IMR-90 (cell line): ENCODE measurements at regions not wholly inside any gene's neighbourhood (a gene's known extent, or its start where the extent isn't known, plus 50 kb on each side); places are given as distances from the start of the nearest gene placed in this dataset.

Experiments used
- ATAC-seq: fragments of 200-7000 bp; cut with Tn5 transposase; 2 replicates; pipeline ENCODE4 v1.9.1; 2020; ENCODE audit warnings: low read depth, mild to moderate bottlenecking, moderate library complexity
- BruUV-seq: library from RNA; stranded (reverse); fragments of 400-500 nt; replicated peaks from 2 replicates; lab custom pipeline; 2021; lab: Mats Ljungman, UMichigan
- CTCF ChIA-PET: fragments of 300-600 bp; formaldehyde crosslinking; extraction: SDS; loops from one replicate; lab custom pipeline; 2021; ENCODE audit warnings: antibody characterized with exemption; lab: Yijun Ruan, JAX
- POLR2A ChIA-PET: fragments of 300-600 bp; sonication (Branson Sonifier 250); formaldehyde crosslinking; loops from one replicate; lab custom pipeline; 2022; ENCODE audit warnings: antibody characterized with exemption; ENCODE audit not compliant: unreplicated experiment; lab: Charles Lee
- DNase-seq: peaks from one replicate; pipeline ENCODE4 v3.0.0; 2013
- H2AFZ ChIP-seq: replicated peaks from 2 replicates; pipeline ENCODE3; 2013; ENCODE audit warnings: low read length, mild to moderate bottlenecking; ENCODE audit not compliant: poor library complexity
- H2AK5ac ChIP-seq: 2 replicates; pipeline ENCODE4 v1.6.1; 2013; ENCODE audit warnings: low read depth, low read length, inconsistent platforms
- H2AK9ac ChIP-seq: replicated peaks from 2 replicates; pipeline ENCODE3; 2013; ENCODE audit warnings: mild to moderate bottlenecking, low read depth, low read length, moderate library complexity; ENCODE audit not compliant: poor library complexity
- H2BK120ac ChIP-seq: 2 replicates; pipeline ENCODE4 v1.6.1; 2013; ENCODE audit warnings: low read depth, low read length, inconsistent platforms
- H2BK15ac ChIP-seq: 3 replicates; pipeline ENCODE4 v1.6.1; 2013; ENCODE audit warnings: low read depth, low read length, inconsistent platforms
- H2BK20ac ChIP-seq: 2 replicates; pipeline ENCODE4 v1.6.1; 2013; ENCODE audit warnings: low read depth, mild to moderate bottlenecking, inconsistent platforms, low read length, moderate library complexity
- H2BK5ac ChIP-seq: 2 replicates; pipeline ENCODE4 v1.6.1; 2013; ENCODE audit warnings: mild to moderate bottlenecking, low read depth, low read length, inconsistent platforms; ENCODE audit not compliant: poor library complexity, severe bottlenecking
- H3K14ac ChIP-seq: replicated peaks from 2 replicates; pipeline ENCODE4 v1.6.1; 2013; ENCODE audit warnings: low read depth, low read length, inconsistent platforms
- H3K18ac ChIP-seq: 2 replicates; pipeline ENCODE4 v1.6.1; 2013; ENCODE audit warnings: low read depth, low read length, control low read depth
- H3K23ac ChIP-seq: 2 replicates; pipeline ENCODE4 v1.6.1; 2013; ENCODE audit warnings: low read depth, low read length, inconsistent platforms
- H3K27ac ChIP-seq: 2 replicates; pipeline ENCODE4 v1.5.1; 2013; ENCODE audit warnings: mild to moderate bottlenecking, control low read depth, low read length; ENCODE audit not compliant: insufficient read depth
- H3K27me3 ChIP-seq: 2 replicates; pipeline ENCODE4 v1.6.1; 2013; ENCODE audit warnings: low read length; ENCODE audit not compliant: control insufficient read depth, insufficient read depth
- H3K36me3 ChIP-seq: 2 replicates; pipeline ENCODE4 v1.6.1; 2013; ENCODE audit warnings: low read length, mixed read lengths; ENCODE audit not compliant: control insufficient read depth, insufficient read depth
- H3K4ac ChIP-seq: 2 replicates; pipeline ENCODE4 v1.6.1; 2013; ENCODE audit warnings: low read depth, low read length, inconsistent platforms
- H3K4me1 ChIP-seq: 2 replicates; pipeline ENCODE4 v1.6.1; 2013; ENCODE audit warnings: low read length, mixed read lengths; ENCODE audit not compliant: control insufficient read depth, insufficient read depth
- H3K4me2 ChIP-seq: 2 replicates; pipeline ENCODE4 v1.6.1; 2013; ENCODE audit warnings: low read depth, mild to moderate bottlenecking, control low read depth, low read length, moderate library complexity
- H3K4me3 ChIP-seq: 2 replicates; pipeline ENCODE4 v1.5.1; 2013; ENCODE audit warnings: low read depth, mild to moderate bottlenecking, control low read depth, low read length, moderate library complexity; ENCODE audit not compliant: insufficient read depth
- H3K56ac ChIP-seq: 2 replicates; pipeline ENCODE4 v1.6.1; 2013; ENCODE audit warnings: low read length, inconsistent platforms; ENCODE audit not compliant: insufficient read depth; ENCODE audit errors: extremely low read depth
- H3K79me1 ChIP-seq, 2 experiments: 2 replicates each; pipeline ENCODE4 v1.6.1; 2013; ENCODE audit warnings: low read length in 2 of 2, inconsistent platforms in 1 of 2, low read depth in 1 of 2
- H3K9ac ChIP-seq: 2 replicates; pipeline ENCODE4 v1.6.1; 2013; ENCODE audit warnings: low read depth, low read length, control low read depth
- H3K9me1 ChIP-seq: 2 replicates; pipeline ENCODE4 v1.6.1; 2013; ENCODE audit warnings: low read length, inconsistent platforms; ENCODE audit not compliant: insufficient read depth
- H3K9me3 ChIP-seq: 2 replicates; pipeline ENCODE4 v1.6.1; 2013; ENCODE audit warnings: low read length; ENCODE audit not compliant: control insufficient read depth, insufficient read depth
- H4K20me1 ChIP-seq: 2 replicates; pipeline ENCODE4 v1.6.1; 2013; ENCODE audit warnings: low read length, inconsistent platforms; ENCODE audit not compliant: insufficient read depth
- H4K5ac ChIP-seq: 2 replicates; pipeline ENCODE4 v1.6.1; 2013; ENCODE audit warnings: mild to moderate bottlenecking, low read depth, low read length, control low read depth
- H4K8ac ChIP-seq, 2 experiments: 2 replicates each; pipeline ENCODE4 v1.6.1; 2013; ENCODE audit warnings: low read depth in 2 of 2, low read length in 2 of 2, control low read depth in 1 of 2, inconsistent platforms in 1 of 2
- H4K91ac ChIP-seq: 2 replicates; pipeline ENCODE4 v1.6.1; 2013; ENCODE audit warnings: low read depth, low read length, inconsistent platforms; ENCODE audit not compliant: insufficient read depth
- BHLHE40 ChIP-seq: fragments of 150-350 bp; IDR thresholded peaks from 2 replicates; pipeline ENCODE4 v1.6.1; 2016; ENCODE audit warnings: mild to moderate bottlenecking, low read depth, low read length
- CEBPB ChIP-seq: IDR thresholded peaks from 2 replicates; pipeline ENCODE4 v1.6.1; 2012; ENCODE audit warnings: low read depth, low read length, improper control_type of control experiment
- CHD1 ChIP-seq: IDR thresholded peaks from 2 replicates; pipeline ENCODE4 v1.6.1; 2012; ENCODE audit warnings: low read depth, low read length, improper control_type of control experiment
- FOS ChIP-seq: fragments of 150-350 bp; IDR thresholded peaks from 2 replicates; pipeline ENCODE4 v1.6.1; 2016; ENCODE audit warnings: low read depth, low read length
- MAFK ChIP-seq: IDR thresholded peaks from 2 replicates; pipeline ENCODE4 v1.6.1; 2012; ENCODE audit warnings: low read depth, low read length, improper control_type of control experiment
- MAZ ChIP-seq: IDR thresholded peaks from 2 replicates; pipeline ENCODE4 v1.6.1; 2012; ENCODE audit warnings: low read depth, mild to moderate bottlenecking, low read length, improper control_type of control experiment, moderate library complexity, borderline replicate concordance
- MXI1 ChIP-seq: IDR thresholded peaks from 2 replicates; pipeline ENCODE4 v1.6.1; 2012; ENCODE audit warnings: low read depth, mild to moderate bottlenecking, low read length, moderate library complexity, borderline replicate concordance
- NFE2L2 ChIP-seq: fragments of 150-350 bp; IDR thresholded peaks from 2 replicates; pipeline ENCODE4 v1.6.1; 2016; ENCODE audit warnings: low read depth, mild to moderate bottlenecking, low read length
- POLR2A ChIP-seq: IDR thresholded peaks from 2 replicates; pipeline ENCODE4 v1.6.1; 2012; ENCODE audit warnings: mild to moderate bottlenecking, low read depth, low read length
- RAD21 ChIP-seq: IDR thresholded peaks from 2 replicates; pipeline ENCODE4 v1.6.1; 2012; ENCODE audit warnings: low read length, improper control_type of control experiment
- RCOR1 ChIP-seq: IDR thresholded peaks from 2 replicates; pipeline ENCODE4 v1.6.1; 2012; ENCODE audit warnings: mild to moderate bottlenecking, low read length, improper control_type of control experiment; ENCODE audit not compliant: insufficient replicate concordance
- RFX5 ChIP-seq: IDR thresholded peaks from 2 replicates; pipeline ENCODE4 v1.8.0; 2012; ENCODE audit warnings: low read depth, mild to moderate bottlenecking, low read length, moderate library complexity
- SMC3 ChIP-seq: fragments of 150-350 bp; IDR thresholded peaks from 2 replicates; pipeline ENCODE4 v1.6.1; 2016; ENCODE audit warnings: low read depth, mild to moderate bottlenecking, antibody characterized with exemption, low read length, moderate library complexity
- WGBS, 2 experiments: methylation state at CpG; one replicate each; pipeline versions ENCODE4 v1.1.5 to v1.1.7; 2013; ENCODE audit warnings: missing lambda C conversion rate in 2 of 2; ENCODE audit not compliant: insufficient read length in 1 of 2; ENCODE audit errors: extremely low coverage in 2 of 2; 5-methylcytosine and 5-hydroxymethylcytosine counted together
- dilution Hi-C: fragments of 300-500 bp; cut with HindIII; formaldehyde crosslinking; loops from one replicate; pipeline ENCODE4 v1.14.3; 2018; ENCODE audit warnings: low sequenced_read_pairs; ENCODE audit not compliant: unreplicated experiment
- in situ Hi-C: fragments of 300-500 bp; cut with MboI; formaldehyde crosslinking; loops from 3 replicates; pipeline ENCODE4 v1.14.3; 2019; ENCODE audit warnings: low sequenced_read_pairs, inconsistent platforms, mixed read lengths
- intact Hi-C: fragments of 100-400 bp; cut with micrococcal nuclease; formaldehyde crosslinking; loops from 2 replicates; pipeline ENCODE4 v1.10.0; 2022
- TF ChIP-seq, protein P1 (sequence below): conservative IDR thresholded peaks from 2 replicates; pipeline ENCODE4 v1.5.1; 2012; ENCODE audit warnings: mild to moderate bottlenecking, low read depth, low read length, improper control_type of control experiment
- TF ChIP-seq, protein P2 (sequence below): fragments of 150-350 bp; IDR thresholded peaks from 2 replicates; pipeline ENCODE4 v1.6.1; 2017; ENCODE audit warnings: mild to moderate bottlenecking, antibody characterized with exemption, low read length, low read depth
- TF ChIP-seq, protein P3 (sequence below): fragments of 150-350 bp; IDR thresholded peaks from 2 replicates; pipeline ENCODE4 v1.6.1; 2016; ENCODE audit warnings: low read depth, mild to moderate bottlenecking, low read length, moderate library complexity, borderline replicate concordance

DNA sequence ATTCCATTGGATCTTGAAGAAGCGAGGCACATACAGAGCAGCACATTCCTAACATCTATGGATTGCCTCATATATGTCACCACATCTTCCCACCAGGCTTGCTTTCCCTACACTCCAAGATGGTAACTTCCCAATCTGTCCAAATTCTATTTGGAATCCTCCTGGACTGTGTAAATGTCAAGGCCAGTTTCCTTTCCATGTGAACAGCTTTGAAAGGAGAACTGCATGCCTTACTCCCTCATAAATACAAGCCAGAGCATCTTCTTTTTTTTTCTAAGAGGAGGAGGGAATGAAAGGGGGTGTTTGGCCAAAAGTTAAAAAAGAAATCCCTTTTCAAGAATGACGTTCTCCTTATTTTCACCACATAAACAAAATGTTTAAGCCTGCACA lies 103.8 kb upstream of the OSR1 start:
- no TSS peak for BruUV-seq
- DNase-seq (no peak), ATAC-seq (no peak)
- no peak overlapping the region for H4K8ac ChIP-seq
- dilution Hi-C loops: no loop called here
- H4K5ac ChIP-seq: no peak overlapping the region
- H3K9me3 ChIP-seq: peaks cover 4% of the 10 kb centered on the region; the same call in 1 of the 2 replicates
- WGBS, 2 experiments: 50% methylated on average over 1 of the region's 2 CpGs; no CpG with 5 or more reads in 1 of the 2 experiments
- H2BK15ac ChIP-seq: no peak overlapping the region
- H3K36me3 ChIP-seq: no peaks in the 10 kb centered on the region
- CTCF ChIA-PET: interaction anchor here (1.0 kb wide), 1 partner anchor 146 kb away, joined by 3 read pairs; no protein-coding TSS in a partner anchor
- in situ Hi-C loops: no loop called here
- no peak overlapping the region for H2AK9ac ChIP-seq
- no peaks in the 10 kb centered on the region for H3K4me1 ChIP-seq
- intact Hi-C loops: no loop called here
- H3K9ac ChIP-seq: no peak overlapping the region
- no peaks in the 10 kb centered on the region for H3K79me1 ChIP-seq
- no peak overlapping the region for H3K14ac ChIP-seq
- H3K4me2 ChIP-seq: no peak overlapping the region
- TF ChIP-seq SMC3 (no peak), MAZ (no peak), CHD1 (no peak), BHLHE40 (no peak), NFE2L2 (no peak), RCOR1 (no peak), FOS (no peak), MAFK (no peak), RFX5 (no peak), CEBPB (no peak), RAD21 (no peak), POLR2A (no peak), MXI1 (no peak)
- TF ChIP-seq, protein P1, sequence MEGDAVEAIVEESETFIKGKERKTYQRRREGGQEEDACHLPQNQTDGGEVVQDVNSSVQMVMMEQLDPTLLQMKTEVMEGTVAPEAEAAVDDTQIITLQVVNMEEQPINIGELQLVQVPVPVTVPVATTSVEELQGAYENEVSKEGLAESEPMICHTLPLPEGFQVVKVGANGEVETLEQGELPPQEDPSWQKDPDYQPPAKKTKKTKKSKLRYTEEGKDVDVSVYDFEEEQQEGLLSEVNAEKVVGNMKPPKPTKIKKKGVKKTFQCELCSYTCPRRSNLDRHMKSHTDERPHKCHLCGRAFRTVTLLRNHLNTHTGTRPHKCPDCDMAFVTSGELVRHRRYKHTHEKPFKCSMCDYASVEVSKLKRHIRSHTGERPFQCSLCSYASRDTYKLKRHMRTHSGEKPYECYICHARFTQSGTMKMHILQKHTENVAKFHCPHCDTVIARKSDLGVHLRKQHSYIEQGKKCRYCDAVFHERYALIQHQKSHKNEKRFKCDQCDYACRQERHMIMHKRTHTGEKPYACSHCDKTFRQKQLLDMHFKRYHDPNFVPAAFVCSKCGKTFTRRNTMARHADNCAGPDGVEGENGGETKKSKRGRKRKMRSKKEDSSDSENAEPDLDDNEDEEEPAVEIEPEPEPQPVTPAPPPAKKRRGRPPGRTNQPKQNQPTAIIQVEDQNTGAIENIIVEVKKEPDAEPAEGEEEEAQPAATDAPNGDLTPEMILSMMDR: no peak
- TF ChIP-seq, protein P2, sequence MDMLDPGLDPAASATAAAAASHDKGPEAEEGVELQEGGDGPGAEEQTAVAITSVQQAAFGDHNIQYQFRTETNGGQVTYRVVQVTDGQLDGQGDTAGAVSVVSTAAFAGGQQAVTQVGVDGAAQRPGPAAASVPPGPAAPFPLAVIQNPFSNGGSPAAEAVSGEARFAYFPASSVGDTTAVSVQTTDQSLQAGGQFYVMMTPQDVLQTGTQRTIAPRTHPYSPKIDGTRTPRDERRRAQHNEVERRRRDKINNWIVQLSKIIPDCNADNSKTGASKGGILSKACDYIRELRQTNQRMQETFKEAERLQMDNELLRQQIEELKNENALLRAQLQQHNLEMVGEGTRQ: no peak
- TF ChIP-seq, protein P3, sequence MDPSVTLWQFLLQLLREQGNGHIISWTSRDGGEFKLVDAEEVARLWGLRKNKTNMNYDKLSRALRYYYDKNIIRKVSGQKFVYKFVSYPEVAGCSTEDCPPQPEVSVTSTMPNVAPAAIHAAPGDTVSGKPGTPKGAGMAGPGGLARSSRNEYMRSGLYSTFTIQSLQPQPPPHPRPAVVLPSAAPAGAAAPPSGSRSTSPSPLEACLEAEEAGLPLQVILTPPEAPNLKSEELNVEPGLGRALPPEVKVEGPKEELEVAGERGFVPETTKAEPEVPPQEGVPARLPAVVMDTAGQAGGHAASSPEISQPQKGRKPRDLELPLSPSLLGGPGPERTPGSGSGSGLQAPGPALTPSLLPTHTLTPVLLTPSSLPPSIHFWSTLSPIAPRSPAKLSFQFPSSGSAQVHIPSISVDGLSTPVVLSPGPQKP: no peak
- POLR2A ChIA-PET: no interaction called here
- H2BK120ac ChIP-seq: no peak overlapping the region
- H4K20me1 ChIP-seq: no peaks in the 10 kb centered on the region
- no peaks in the 10 kb centered on the region for H3K9me1 ChIP-seq
- H4K91ac ChIP-seq: no peak overlapping the region
- H2AFZ ChIP-seq: no peak overlapping the region
- H3K23ac ChIP-seq: no peak overlapping the region
- peaks cover 9% of the 10 kb centered on the region for H3K27me3 ChIP-seq
- H3K56ac ChIP-seq: no peak overlapping the region
- H3K18ac ChIP-seq: no peak overlapping the region
- no peak overlapping the region for H2BK20ac ChIP-seq
- H3K27ac ChIP-seq: no peak overlapping the region
- no peak overlapping the region for H2BK5ac ChIP-seq
- H3K4me3 ChIP-seq: no peak overlapping the region
- H3K4ac ChIP-seq: no peak overlapping the region
- no peak overlapping the region for H2AK5ac ChIP-seq
